Testis (tissue), 2 donors: ENCODE measurements at regions not wholly inside any gene's neighbourhood (a gene's known extent, or its start where the extent isn't known, plus 50 kb on each side); places are given as distances from the start of the nearest gene placed in this dataset.

ENCODE experiments used
- POLR2A ChIP-seq: fragments of 450-650 bp; IDR thresholded peaks from one replicate; pipeline ENCODE4 v1.6.1; 2017; ENCODE audit warnings: antibody characterized with exemption, mild to moderate bottlenecking, moderate library complexity
- TF ChIP-seq, protein P1 (sequence below), 3 experiments: fragments of 450-650 bp in 2 of 3; fragments of 200-600 bp in 1 of 3; sonication (generic) in 1 of 3; IDR thresholded peaks; one replicate each; pipeline ENCODE4 v1.5.1; 2016 to 2019; ENCODE audit warnings: antibody characterized with exemption in 3 of 3, mild to moderate bottlenecking in 2 of 3, moderate library complexity in 1 of 3

GRCh38 chr3:197430934-197431333 lies 124.8 kb downstream of the BDH1 start:
- TF ChIP-seq, protein P1, sequence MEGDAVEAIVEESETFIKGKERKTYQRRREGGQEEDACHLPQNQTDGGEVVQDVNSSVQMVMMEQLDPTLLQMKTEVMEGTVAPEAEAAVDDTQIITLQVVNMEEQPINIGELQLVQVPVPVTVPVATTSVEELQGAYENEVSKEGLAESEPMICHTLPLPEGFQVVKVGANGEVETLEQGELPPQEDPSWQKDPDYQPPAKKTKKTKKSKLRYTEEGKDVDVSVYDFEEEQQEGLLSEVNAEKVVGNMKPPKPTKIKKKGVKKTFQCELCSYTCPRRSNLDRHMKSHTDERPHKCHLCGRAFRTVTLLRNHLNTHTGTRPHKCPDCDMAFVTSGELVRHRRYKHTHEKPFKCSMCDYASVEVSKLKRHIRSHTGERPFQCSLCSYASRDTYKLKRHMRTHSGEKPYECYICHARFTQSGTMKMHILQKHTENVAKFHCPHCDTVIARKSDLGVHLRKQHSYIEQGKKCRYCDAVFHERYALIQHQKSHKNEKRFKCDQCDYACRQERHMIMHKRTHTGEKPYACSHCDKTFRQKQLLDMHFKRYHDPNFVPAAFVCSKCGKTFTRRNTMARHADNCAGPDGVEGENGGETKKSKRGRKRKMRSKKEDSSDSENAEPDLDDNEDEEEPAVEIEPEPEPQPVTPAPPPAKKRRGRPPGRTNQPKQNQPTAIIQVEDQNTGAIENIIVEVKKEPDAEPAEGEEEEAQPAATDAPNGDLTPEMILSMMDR (IDR thresholded peaks at IDR 0.05), result no peak
- no peak for TF ChIP-seq POLR2A
